NCI-H2107 (cell line): ENCODE measurements at regions not wholly inside any gene's neighbourhood (a gene's known extent, or its start where the extent isn't known, plus 50 kb on each side); places are given as distances from the start of the nearest gene placed in this dataset.

Experiments
- DNase-seq: peaks from one replicate; lab custom pipeline; 2025; lab: John Stamatoyannopoulos, UW

DNA sequence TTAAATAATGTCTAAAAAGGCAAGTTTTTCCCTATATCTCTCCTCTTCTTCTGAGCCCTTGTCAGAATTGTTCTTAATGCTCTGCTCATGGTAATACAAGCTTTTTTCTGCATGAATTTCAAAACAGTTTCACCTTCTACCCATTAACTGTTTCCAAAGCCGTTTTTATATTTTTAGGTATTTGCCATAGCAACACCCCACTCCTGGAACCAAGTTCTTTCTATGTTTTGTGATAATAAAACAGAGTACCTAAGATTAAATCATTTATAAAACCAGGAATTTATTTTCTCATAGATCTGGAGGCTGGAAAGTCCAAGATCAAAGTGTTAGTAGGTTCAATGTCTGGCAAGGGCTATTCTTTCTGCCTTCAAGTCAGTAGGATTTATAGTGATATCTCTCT is 497.4 kb downstream of the ETS1 start:
- DNase-seq, result no peak

GRCh38 chr11:128086794-128087193 is 500.6 kb downstream of the ETS1 start:
- DNase-seq, result no peak

GRCh38 chr11:128085276-128085675 is 502.1 kb downstream of the ETS1 start:
- DNase-seq, result no peak

DNA sequence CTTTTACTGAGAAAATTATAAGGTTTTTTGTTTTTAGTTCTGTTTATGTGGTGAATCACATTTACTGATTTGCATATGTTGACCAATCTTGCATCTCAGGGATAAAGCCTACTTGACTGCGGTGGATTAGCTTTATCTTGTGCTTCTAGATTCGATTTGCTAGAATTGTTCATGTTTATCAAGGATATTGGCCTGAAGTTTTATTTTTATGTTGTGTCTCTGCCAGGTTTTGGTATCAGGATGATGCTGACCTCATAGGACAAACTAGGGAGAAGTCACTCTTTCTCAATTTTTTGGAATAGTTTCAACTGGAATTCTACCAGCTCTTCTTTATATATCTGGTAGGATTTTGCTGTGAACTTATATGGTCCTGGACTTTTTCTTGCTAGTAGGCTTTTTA is 504.8 kb downstream of the ETS1 start:
- no peak for DNase-seq

GRCh38 chr11:128069665-128070064 is 517.7 kb downstream of the ETS1 start:
- DNase-seq, result no peak

GRCh38 chr11:128067780-128068179 is 519.6 kb downstream of the ETS1 start:
- no peak for DNase-seq

DNA sequence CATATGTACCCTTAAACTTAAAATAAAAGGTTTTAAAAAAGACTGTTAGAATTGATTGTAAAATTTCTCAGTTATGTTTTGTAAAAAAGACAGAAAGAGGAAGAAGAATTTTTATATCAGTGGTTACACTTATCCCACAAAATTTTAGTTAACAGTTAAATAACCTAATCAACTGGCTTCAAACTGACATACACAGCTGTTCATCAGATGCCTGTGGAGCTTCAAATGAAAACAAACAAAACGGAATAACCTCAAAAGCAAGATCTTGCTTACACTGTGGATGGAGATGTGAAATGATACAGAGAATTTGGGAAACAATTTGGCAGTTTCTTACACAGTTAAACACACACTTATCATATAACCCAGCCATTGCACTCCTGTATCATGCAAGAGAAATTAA is 521.0 kb downstream of the ETS1 start:
- no peak for DNase-seq

DNA sequence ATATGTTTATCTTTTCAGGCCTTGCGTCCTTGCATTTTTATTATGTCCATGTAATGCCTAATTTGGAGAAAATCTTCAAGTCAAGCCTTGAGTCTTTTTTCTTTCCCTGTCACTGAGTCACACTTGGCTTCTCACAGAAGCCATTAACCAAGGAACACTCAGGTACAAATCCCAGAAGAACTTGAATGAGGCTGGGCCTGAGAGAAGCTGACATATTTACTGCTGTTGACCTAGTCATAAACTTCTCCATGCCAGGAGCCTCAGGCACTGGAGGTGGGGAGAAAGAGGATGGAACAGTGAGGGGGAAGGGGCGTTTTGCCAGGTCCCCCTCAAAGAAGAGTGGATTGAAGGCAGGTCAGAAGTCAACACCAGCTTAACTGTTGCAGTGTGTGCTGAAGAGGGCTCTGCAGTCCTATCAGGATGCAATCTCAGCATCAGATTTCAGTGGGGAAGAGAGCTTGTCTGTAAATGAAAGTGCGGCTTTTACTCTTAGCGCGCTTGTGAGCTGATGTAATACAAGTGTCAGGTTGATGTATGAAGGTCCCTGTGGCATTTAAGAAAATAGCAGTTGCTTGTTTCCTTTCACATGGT is 526.0 kb downstream of the ETS1 start:
- peak; percentile 34 for DNase-seq

GRCh38 chr11:128058580-128059208 is 528.7 kb downstream of the ETS1 start:
- no peak for DNase-seq

DNA sequence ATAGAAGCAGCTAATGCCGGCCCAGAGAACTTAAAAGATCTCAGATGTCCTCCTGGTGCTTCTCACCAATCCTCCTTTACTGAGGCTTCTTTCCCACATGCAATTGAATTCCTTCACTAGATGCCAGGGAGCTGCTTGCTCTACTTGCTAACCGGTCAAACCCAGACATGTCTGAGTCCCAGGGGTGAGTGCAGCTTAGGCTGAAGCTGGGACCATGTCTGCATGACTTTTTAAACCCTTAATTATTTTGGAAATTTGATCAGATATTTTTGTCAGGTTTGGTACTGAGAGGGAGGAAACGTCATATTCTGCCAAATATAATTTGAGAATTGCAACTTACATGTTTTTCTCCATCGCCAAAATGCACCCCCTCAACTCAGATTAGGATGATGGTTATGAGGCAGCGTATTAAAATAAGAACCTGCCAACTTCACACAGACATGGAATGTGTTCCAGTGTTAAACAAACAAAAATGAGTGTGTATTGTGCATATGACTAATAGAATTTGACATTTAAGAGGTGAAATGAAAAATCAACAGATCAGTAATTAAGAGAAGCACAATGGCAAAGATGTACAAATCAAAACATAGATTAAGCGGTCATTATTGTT is 529.5 kb downstream of the ETS1 start:
- no peak for DNase-seq

GRCh38 chr11:128055576-128056217 is 531.7 kb downstream of the ETS1 start:
- no peak for DNase-seq

DNA sequence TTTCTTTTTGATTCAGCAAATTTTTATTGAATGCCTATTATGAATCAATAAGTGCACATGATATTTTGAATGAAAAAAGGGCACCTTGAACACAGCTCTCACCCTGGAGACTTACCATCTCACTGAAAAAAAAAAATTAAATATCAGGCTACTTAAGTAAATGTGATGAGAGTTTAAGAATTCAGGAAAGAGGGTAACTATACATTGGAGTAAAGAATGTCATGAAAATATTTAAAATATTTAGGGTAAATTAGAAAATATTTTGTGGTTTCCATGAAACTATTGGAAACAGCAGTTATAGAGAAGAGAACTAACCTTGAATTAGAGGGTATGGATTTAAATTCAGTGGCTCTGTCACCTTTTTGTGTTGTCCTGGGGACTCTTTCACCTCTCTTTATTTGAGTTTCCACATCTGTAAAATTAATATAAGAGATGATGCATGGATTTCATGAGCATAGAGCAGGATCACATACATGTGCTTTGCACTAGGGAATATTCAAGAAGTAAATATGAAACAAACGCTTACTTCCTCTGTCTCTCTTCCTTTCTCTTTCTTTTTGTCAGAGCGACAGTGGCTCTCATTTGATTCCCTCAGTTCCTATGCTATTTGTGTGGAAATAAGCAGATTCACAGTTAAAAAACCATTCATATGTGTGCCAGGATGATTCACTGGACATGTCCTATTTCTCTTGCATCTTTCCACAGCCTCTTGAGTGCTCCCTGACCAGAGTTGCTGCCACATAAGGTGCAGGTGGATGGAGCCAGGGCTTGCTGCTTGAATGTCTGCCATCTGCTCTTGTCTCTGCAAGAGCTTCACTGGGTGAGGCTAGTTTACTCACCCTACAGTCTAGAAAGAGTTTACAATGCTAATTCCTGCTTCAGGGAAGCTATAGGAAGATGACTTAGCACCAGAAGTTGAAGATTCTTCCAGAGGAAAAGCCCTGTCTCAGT is 533.1 kb downstream of the ETS1 start:
- no peak for DNase-seq

DNA sequence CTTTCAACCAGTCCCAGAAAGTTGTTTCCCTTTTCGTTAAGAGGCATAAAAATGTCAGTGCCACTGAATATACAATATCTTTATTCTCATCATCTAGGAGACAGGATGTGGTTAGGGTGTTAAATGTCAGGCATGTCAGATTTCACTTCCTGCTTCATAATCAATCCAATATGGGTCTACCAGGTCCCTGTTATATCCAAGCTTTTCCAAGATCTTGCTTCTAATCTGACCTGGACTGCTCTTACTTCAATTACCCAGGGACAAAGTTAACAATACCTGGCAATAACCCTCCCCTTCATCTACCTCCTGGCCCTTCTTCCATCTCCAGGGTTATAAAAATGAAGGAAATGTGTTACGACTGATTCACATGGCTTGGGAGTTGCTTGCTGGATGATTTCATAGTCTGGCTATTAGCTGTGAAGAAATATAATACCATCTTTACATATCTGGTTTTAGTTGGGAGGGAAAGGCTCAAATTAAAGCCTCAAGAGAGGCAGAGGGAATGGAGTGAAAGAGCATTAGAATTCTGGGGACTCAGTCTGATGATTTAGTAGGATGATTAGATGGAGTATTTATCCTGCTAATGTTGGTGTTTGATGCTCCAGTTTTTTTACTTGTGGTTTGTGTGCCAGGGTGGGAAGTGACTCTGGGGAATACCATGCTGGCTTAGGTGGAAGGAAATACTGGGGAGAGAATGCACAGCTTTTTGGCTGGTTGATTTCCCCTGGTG is 534.3 kb downstream of the ETS1 start:
- no peak for DNase-seq

DNA sequence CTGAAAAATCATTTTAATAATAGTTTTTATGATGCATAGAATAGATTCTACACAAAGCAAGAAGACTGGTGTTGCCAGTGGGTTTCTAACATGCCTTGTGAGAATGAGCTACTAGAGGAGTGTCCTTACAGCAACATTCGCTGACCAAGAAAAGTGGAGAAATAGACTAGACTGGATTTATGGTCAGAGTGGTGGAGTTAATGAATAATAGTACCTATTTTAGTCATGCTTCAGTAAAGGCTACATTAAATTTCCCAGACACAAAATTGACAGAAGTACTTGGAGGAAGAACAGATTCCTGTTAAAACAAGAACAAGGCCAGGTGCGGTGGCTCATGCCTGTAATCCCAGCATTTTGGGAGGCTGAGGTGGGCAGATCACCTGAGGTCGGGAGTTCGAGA is 539.2 kb downstream of the ETS1 start:
- no peak for DNase-seq

GRCh38 chr11:128047026-128047425 is 540.3 kb downstream of the ETS1 start:
- no peak for DNase-seq

DNA sequence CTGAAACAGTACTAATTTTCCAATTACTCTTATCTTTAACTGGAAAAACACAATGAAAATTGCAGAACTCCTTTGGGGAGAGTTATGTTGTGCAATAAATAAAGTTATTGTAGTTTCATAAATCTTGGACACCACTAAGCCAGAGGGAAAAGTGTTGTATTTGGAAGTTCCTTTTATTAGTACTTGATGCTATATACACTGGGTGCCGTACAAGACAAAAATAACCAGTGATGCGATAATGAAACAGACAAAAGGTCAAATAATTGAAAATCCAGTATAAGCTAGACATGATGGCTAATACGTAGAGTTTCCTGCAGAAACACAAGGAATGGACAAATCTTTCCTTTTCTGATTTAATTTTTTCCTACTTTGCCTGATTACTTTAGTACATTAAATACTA is 541.1 kb downstream of the ETS1 start:
- no peak for DNase-seq

DNA sequence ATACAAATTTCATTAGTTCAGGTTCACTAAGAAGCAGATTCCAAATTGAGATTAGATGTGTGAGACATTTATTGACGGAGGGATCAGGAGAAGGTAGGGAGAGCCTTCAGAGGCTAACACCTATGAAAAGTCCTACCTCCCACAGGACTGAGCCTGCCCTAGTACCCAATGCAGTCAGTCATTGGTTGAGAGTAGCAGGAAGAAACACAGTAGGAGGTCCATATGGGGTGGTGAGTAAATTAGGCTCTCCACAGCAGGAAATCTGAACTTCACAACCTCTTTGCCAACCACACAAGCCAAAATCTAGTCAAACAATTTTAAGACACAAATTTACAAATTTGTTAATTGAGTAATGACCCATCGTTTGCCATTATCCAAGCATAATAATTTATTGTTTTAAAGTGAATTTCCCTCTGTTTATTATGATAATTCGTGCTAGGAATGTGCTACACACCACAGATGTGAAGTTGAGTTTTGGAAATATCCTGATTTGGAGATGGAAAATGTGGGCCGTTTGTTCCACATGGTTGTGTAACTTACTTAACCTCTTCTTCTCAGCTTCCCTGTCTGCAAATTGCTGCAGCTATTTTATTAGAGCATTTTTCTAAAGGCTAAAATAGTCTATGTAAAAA is 542.1 kb downstream of the ETS1 start:
- DNase-seq, result no peak

GRCh38 chr11:128042290-128042751 is 545.0 kb downstream of the ETS1 start:
- no peak for DNase-seq

GRCh38 chr11:128040603-128041002 is 546.8 kb downstream of the ETS1 start:
- no peak for DNase-seq

- DNase-seq, result no peak
These were observed 548.0 kb downstream of the ETS1 start for GRCh38 chr11:128039140-128040021.
